HUES48 (cell line): ENCODE measurements at regions not wholly inside any gene's neighbourhood (a gene's known extent, or its start where the extent isn't known, plus 50 kb on each side); places are given as distances from the start of the nearest gene placed in this dataset.

Experiments used
- H3K27ac ChIP-seq: one replicate; pipeline ENCODE4 v1.7.0; 2013; ENCODE audit warnings: low read depth, low read length, inconsistent platforms
- H3K27me3 ChIP-seq: 2 replicates; pipeline ENCODE4 v1.6.1; 2013; ENCODE audit warnings: mild to moderate bottlenecking, low read length; ENCODE audit not compliant: control insufficient read depth, insufficient read depth
- H3K36me3 ChIP-seq: 2 replicates; pipeline ENCODE4 v1.6.1; 2013; ENCODE audit warnings: low read length; ENCODE audit not compliant: control insufficient read depth, insufficient read depth
- H3K4me1 ChIP-seq: 2 replicates; pipeline ENCODE4 v1.6.1; 2013; ENCODE audit warnings: mild to moderate bottlenecking, low read length; ENCODE audit not compliant: control insufficient read depth, insufficient read depth
- H3K4me3 ChIP-seq: 2 replicates; pipeline ENCODE4 v1.5.1; 2013; ENCODE audit warnings: mild to moderate bottlenecking, low read depth, low read length
- H3K9ac ChIP-seq: 2 replicates; pipeline ENCODE4 v1.6.1; 2013; ENCODE audit warnings: mild to moderate bottlenecking, low read depth, low read length, moderate library complexity
- H3K9me3 ChIP-seq: 2 replicates; pipeline ENCODE4 v1.6.1; 2013; ENCODE audit warnings: low read length; ENCODE audit not compliant: control insufficient read depth, insufficient read depth

GRCh38 chr15:98532063-98532462 is 116.3 kb upstream of the IGF1R start:
- Histone ChIP-seq H3K36me3 (no peaks in the 10 kb centered on the region), H3K9me3 (no peaks in the 10 kb centered on the region), H3K9ac (no peak overlapping the region), H3K27me3 (no peaks in the 10 kb centered on the region), H3K4me3 (no peak overlapping the region), H3K27ac (no peak overlapping the region), H3K4me1 (no peaks in the 10 kb centered on the region)

- H3K9ac ChIP-seq, result no peak overlapping the region
- no peaks in the 10 kb centered on the region for H3K4me1 ChIP-seq
- H3K36me3 ChIP-seq, result no peaks in the 10 kb centered on the region
- H3K27me3 ChIP-seq, result no peaks in the 10 kb centered on the region
- no peak overlapping the region for H3K27ac ChIP-seq
- H3K9me3 ChIP-seq, result no peaks in the 10 kb centered on the region
- H3K4me3 ChIP-seq, result no peak overlapping the region
Measured at GRCh38 chr15:98536976-98537375, 111.4 kb upstream of the IGF1R start.

- H3K4me1 ChIP-seq, result no peaks in the 10 kb centered on the region
- H3K27ac ChIP-seq, result no peak overlapping the region
- H3K27me3 ChIP-seq, result no peaks in the 10 kb centered on the region
- no peaks in the 10 kb centered on the region for H3K36me3 ChIP-seq
- H3K9ac ChIP-seq, result no peak overlapping the region
- no peaks in the 10 kb centered on the region for H3K9me3 ChIP-seq
- no peak overlapping the region for H3K4me3 ChIP-seq
Measured at GRCh38 chr15:98537516-98538060, 110.8 kb upstream of the IGF1R start.

GRCh38 chr15:98541519-98541918 is 106.8 kb upstream of the IGF1R start:
- Histone ChIP-seq H3K4me1 (no peaks in the 10 kb centered on the region), H3K9ac (no peak overlapping the region), H3K36me3 (no peaks in the 10 kb centered on the region), H3K27me3 (peaks cover 13% of the 10 kb centered on the region), H3K27ac (no peak overlapping the region), H3K9me3 (no peaks in the 10 kb centered on the region), H3K4me3 (no peak overlapping the region)

- H3K27ac ChIP-seq, result no peak overlapping the region
- H3K4me3 ChIP-seq, result no peak overlapping the region
- no peak overlapping the region for H3K9ac ChIP-seq
- H3K27me3 ChIP-seq, result peaks cover 29% of the 10 kb centered on the region
- H3K9me3 ChIP-seq, result no peaks in the 10 kb centered on the region
- H3K36me3 ChIP-seq, result no peaks in the 10 kb centered on the region
- H3K4me1 ChIP-seq, result peaks cover 9% of the 10 kb centered on the region
Measured at GRCh38 chr15:98543237-98543636, 105.1 kb upstream of the IGF1R start.

- Histone ChIP-seq H3K4me1 (peaks cover 13% of the 10 kb centered on the region), H3K9me3 (no peaks in the 10 kb centered on the region), H3K27ac (no peak overlapping the region), H3K9ac (no peak overlapping the region), H3K4me3 (no peak overlapping the region), H3K27me3 (peaks cover 30% of the 10 kb centered on the region), H3K36me3 (no peaks in the 10 kb centered on the region)
Measured at GRCh38 chr15:98546329-98546728, 102.0 kb upstream of the IGF1R start.

GRCh38 chr15:98547275-98547674 is 101.1 kb upstream of the IGF1R start:
- H3K36me3 ChIP-seq, result no peaks in the 10 kb centered on the region
- peak overlapping the region; percentile 72 for H3K4me3 ChIP-seq
- no peak overlapping the region for H3K9ac ChIP-seq
- H3K27ac ChIP-seq, result no peak overlapping the region
- H3K9me3 ChIP-seq, result no peaks in the 10 kb centered on the region
- H3K27me3 ChIP-seq, result peaks cover 30% of the 10 kb centered on the region
- peaks cover 17% of the 10 kb centered on the region for H3K4me1 ChIP-seq

- Histone ChIP-seq H3K4me3 (peak overlapping the region; percentile 72), H3K9me3 (no peaks in the 10 kb centered on the region), H3K36me3 (no peaks in the 10 kb centered on the region), H3K27me3 (peaks cover 30% of the 10 kb centered on the region), H3K9ac (0 out of 2 replicates have a peak overlapping the region, but pooled peaks have one; percentile 39), H3K27ac (no peak overlapping the region), H3K4me1 (peaks cover 21% of the 10 kb centered on the region)
Measured at GRCh38 chr15:98547741-98548138, 100.6 kb upstream of the IGF1R start.

GRCh38 chr15:98548139-98548971 is 100.0 kb upstream of the IGF1R start:
- Histone ChIP-seq H3K9ac (peak overlapping the region; percentile 39; the same call in 1 of the 2 replicates), H3K4me1 (peaks cover 23% of the 10 kb centered on the region), H3K27me3 (peaks cover 30% of the 10 kb centered on the region), H3K4me3 (peak overlapping the region; percentile 72), H3K27ac (peak overlapping the region; percentile 68), H3K9me3 (no peaks in the 10 kb centered on the region), H3K36me3 (no peaks in the 10 kb centered on the region)

GRCh38 chr15:98549003-98549402 is 99.3 kb upstream of the IGF1R start:
- Histone ChIP-seq H3K36me3 (no peaks in the 10 kb centered on the region), H3K9ac (no peak overlapping the region), H3K9me3 (no peaks in the 10 kb centered on the region), H3K4me3 (peak overlapping the region; percentile 72), H3K27ac (peak overlapping the region; percentile 68), H3K4me1 (peaks cover 23% of the 10 kb centered on the region), H3K27me3 (peaks cover 30% of the 10 kb centered on the region)

GRCh38 chr15:98549741-98550140 is 98.6 kb upstream of the IGF1R start:
- H3K4me3 ChIP-seq, result no peak overlapping the region
- H3K36me3 ChIP-seq, result no peaks in the 10 kb centered on the region
- H3K4me1 ChIP-seq, result peaks cover 24% of the 10 kb centered on the region
- H3K27ac ChIP-seq, result no peak overlapping the region
- H3K27me3 ChIP-seq, result peaks cover 30% of the 10 kb centered on the region
- no peaks in the 10 kb centered on the region for H3K9me3 ChIP-seq
- no peak overlapping the region for H3K9ac ChIP-seq
